Fibroblast of lung (primary cell): ENCODE measurements at regions not wholly inside any gene's neighbourhood (a gene's known extent, or its start where the extent isn't known, plus 50 kb on each side); places are given as distances from the start of the nearest gene placed in this dataset.
A peak's percentile ranks its signal among the peaks of the same experiment; 100 is the strongest.

ENCODE experiments used
- DNase-seq, 2 donors: peaks; one replicate each; pipeline versions ENCODE4 v3.0.0 to v3.0.0-alpha.2; 2010; ENCODE audit warnings: low read depth in 2 of 2
- H2AFZ ChIP-seq: 2 replicates; pipeline ENCODE4 v1.5.1; 2012; ENCODE audit warnings: low read length, control low read depth, inconsistent platforms
- H3K27ac ChIP-seq: 2 replicates; pipeline ENCODE4 v1.5.1; 2011; ENCODE audit warnings: low read length, control low read depth; ENCODE audit not compliant: insufficient read depth
- H3K27me3 ChIP-seq: 2 replicates; pipeline ENCODE4 v1.5.1; 2011; ENCODE audit warnings: mild to moderate bottlenecking, low read length; ENCODE audit not compliant: control insufficient read depth, insufficient read depth
- H3K36me3 ChIP-seq: 2 replicates; pipeline ENCODE4 v1.5.1; 2011; ENCODE audit warnings: low read length; ENCODE audit not compliant: control insufficient read depth, insufficient read depth
- H3K4me1 ChIP-seq: 2 replicates; pipeline ENCODE4 v1.5.1; 2011; ENCODE audit warnings: low read length; ENCODE audit not compliant: control insufficient read depth, insufficient read depth; ENCODE audit errors: extremely low read depth
- H3K4me2 ChIP-seq: 2 replicates; pipeline ENCODE4 v1.5.1; 2011; ENCODE audit warnings: low read length, control low read depth; ENCODE audit not compliant: insufficient read depth; ENCODE audit errors: extremely low read depth
- H3K4me3 ChIP-seq, 4 experiments: fragments of 200-600 bp in 1 of 4; sonication (generic) in 1 of 4; replicated peaks in 1 of 4; 2 replicates each; pipeline ENCODE4 v1.5.1; 2011 to 2016; ENCODE audit warnings: low read length in 4 of 4, low read depth in 3 of 4, mild to moderate bottlenecking in 3 of 4, control low read depth in 2 of 4, inconsistent platforms in 1 of 4, mixed read lengths in 1 of 4; ENCODE audit not compliant: insufficient read depth in 1 of 4; ENCODE audit errors: control extremely low read depth in 1 of 4
- H3K79me2 ChIP-seq: 2 replicates; pipeline ENCODE4 v1.5.1; 2012; ENCODE audit warnings: mild to moderate bottlenecking, low read length, inconsistent platforms; ENCODE audit not compliant: control insufficient read depth, insufficient read depth
- H3K9ac ChIP-seq: 2 replicates; pipeline ENCODE4 v1.5.1; 2011; ENCODE audit warnings: mild to moderate bottlenecking, low read length, control low read depth; ENCODE audit not compliant: insufficient read depth
- H3K9me3 ChIP-seq: 2 replicates; pipeline ENCODE4 v1.5.1; 2012; ENCODE audit warnings: low read depth, low read length; ENCODE audit not compliant: control insufficient read depth, insufficient read depth
- H4K20me1 ChIP-seq: 2 replicates; pipeline ENCODE4 v1.5.1; 2011; ENCODE audit warnings: low read length; ENCODE audit not compliant: control insufficient read depth, insufficient read depth; ENCODE audit errors: extremely low read depth
- EZH2 ChIP-seq: IDR thresholded peaks from 2 replicates; pipeline ENCODE4 v1.5.1; 2012; ENCODE audit warnings: low read length, control low read depth, mild to moderate bottlenecking; ENCODE audit errors: missing control alignments
- TF ChIP-seq, protein P1 (sequence below), 2 donors: IDR thresholded peaks in 1 of 2; conservative IDR thresholded peaks in 1 of 2; 1 replicate in 1 of 2; 2 replicates in 1 of 2; pipeline ENCODE4 v1.5.1; 2011 to 2012; ENCODE audit warnings: low read length in 2 of 2, control low read depth in 1 of 2, inconsistent platforms in 1 of 2, low read depth in 1 of 2, mild to moderate bottlenecking in 1 of 2

DNA sequence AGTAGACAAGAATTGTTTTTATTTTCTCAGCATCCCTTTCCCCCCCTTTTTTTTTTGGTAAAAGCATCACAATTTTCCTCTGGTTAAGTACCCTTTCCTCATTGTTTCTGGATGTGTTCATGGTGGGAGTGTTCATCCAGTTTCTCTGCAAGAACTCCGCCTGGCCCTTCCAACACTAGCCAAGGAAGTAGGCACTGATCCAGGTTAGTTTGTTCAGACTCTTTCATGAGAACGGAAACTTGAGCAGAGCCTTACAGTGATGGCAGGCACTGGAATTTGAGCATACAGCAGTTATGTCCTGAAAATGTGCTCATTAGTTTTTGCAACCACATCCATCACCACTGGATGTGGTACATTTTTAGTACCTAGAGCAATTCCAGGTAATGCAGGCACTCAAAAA, 336.1 kb upstream of the BOD1L1 start:
- Histone ChIP-seq H3K9me3 (no peaks in the 10 kb centered on the region), H3K9ac (no peak overlapping the region), H3K79me2 (no peaks in the 10 kb centered on the region), H3K4me2 (no peak overlapping the region), H4K20me1 (no peaks in the 10 kb centered on the region), H3K36me3 (no peaks in the 10 kb centered on the region), H3K27ac (no peak overlapping the region), H3K4me3 (no peak overlapping the region), H3K4me1 (peaks cover 2% of the 10 kb centered on the region), H3K27me3 (no peaks in the 10 kb centered on the region), H2AFZ (no peak overlapping the region)
- peak; percentile 70 to 71 for DNase-seq
- TF ChIP-seq EZH2, result no peak
- TF ChIP-seq, protein P1, sequence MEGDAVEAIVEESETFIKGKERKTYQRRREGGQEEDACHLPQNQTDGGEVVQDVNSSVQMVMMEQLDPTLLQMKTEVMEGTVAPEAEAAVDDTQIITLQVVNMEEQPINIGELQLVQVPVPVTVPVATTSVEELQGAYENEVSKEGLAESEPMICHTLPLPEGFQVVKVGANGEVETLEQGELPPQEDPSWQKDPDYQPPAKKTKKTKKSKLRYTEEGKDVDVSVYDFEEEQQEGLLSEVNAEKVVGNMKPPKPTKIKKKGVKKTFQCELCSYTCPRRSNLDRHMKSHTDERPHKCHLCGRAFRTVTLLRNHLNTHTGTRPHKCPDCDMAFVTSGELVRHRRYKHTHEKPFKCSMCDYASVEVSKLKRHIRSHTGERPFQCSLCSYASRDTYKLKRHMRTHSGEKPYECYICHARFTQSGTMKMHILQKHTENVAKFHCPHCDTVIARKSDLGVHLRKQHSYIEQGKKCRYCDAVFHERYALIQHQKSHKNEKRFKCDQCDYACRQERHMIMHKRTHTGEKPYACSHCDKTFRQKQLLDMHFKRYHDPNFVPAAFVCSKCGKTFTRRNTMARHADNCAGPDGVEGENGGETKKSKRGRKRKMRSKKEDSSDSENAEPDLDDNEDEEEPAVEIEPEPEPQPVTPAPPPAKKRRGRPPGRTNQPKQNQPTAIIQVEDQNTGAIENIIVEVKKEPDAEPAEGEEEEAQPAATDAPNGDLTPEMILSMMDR (conservative IDR thresholded peaks at IDR 0.05 in 1 of 2, IDR thresholded peaks at IDR 0.05 in 1 of 2; ENCODE audit: low read depth in 1 of 2, low read length in 2 of 2), result no peak

DNA sequence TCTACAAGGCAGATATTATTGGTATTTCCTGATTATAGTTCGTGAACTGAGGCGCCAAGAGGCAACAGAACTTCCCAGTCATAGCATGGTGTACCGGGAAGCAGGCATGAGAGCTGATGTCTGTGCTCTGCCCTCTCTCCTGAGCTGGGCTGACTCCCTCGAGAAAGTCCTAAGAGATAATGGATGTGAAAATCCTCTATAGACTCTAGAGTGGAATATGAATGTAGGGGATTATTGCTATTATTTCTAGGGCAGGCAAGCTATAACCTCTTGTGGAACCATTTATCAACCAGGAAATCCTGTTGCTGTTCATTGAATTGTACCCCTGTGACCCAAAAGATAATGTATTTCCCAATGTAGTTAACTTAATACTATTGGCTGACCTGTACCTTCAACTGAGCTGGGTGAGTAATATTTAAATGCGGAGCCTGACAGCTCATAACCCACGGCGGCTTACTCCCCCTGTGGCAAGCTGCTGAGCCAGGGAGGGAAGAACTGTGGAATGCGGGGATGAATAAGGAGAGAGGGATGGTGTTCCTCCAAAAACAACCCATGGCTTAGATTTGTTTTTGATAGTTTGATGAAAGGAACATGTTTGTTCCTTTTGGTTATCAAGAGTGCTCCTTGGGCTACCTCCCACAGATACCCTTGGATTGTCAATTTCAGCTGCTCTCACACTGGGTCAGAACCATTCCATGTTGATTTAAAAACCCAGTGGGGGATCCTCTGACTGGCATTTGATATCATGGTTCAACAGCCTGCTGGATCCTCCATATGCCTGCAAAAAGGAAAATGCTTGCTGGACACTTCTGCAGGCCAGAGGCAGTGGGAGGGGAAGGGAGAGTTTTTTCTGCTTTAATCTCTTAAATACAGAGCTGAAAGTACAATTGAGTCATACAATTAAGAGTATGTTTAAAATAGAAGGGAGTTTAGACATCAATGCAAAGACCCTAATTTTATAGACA, 339.0 kb upstream of the BOD1L1 start:
- Histone ChIP-seq H3K9ac (no peak overlapping the region), H3K4me3 (no peak overlapping the region), H3K4me2 (no peak overlapping the region), H3K4me1 (peaks cover 2% of the 10 kb centered on the region), H2AFZ (no peak overlapping the region), H3K36me3 (no peaks in the 10 kb centered on the region), H4K20me1 (no peaks in the 10 kb centered on the region), H3K79me2 (no peaks in the 10 kb centered on the region), H3K9me3 (no peaks in the 10 kb centered on the region), H3K27ac (peak overlapping the region; percentile 10), H3K27me3 (no peaks in the 10 kb centered on the region)
- no peak for TF ChIP-seq EZH2
- TF ChIP-seq, protein P1 (conservative IDR thresholded peaks at IDR 0.05 in 1 of 2, IDR thresholded peaks at IDR 0.05 in 1 of 2; ENCODE audit: low read depth in 1 of 2, low read length in 2 of 2), result peak in 1 of 2 donors; percentile 15
- peak; percentile 64 to 88 for DNase-seq

DNA sequence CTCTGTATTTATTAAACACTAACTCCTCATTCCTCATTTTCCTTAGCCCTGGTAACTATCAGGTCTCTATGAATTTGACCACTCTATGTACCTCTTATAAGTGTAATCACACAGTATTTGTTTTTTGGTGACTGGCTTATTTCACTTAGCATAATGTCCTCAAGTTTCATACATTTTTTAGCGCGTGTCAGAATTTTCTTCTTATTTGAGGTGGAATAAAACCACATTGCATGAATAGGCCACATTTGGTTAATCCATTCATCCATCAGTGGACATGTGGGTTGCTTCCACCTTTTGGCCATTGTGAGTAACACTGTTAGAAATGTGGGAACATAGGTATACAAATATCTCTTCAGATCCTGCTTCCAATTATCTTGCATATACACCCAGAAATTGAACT, 341.2 kb upstream of the BOD1L1 start:
- Histone ChIP-seq H3K36me3 (no peaks in the 10 kb centered on the region), H3K9me3 (no peaks in the 10 kb centered on the region), H2AFZ (no peak overlapping the region), H3K27ac (no peak overlapping the region), H4K20me1 (no peaks in the 10 kb centered on the region), H3K4me2 (no peak overlapping the region), H3K4me1 (peaks cover 2% of the 10 kb centered on the region), H3K9ac (no peak overlapping the region), H3K27me3 (no peaks in the 10 kb centered on the region), H3K4me3 (no peak overlapping the region), H3K79me2 (no peaks in the 10 kb centered on the region)
- DNase-seq, result peak; percentile 17 to 92
- TF ChIP-seq, protein P1 (conservative IDR thresholded peaks at IDR 0.05 in 1 of 2, IDR thresholded peaks at IDR 0.05 in 1 of 2; ENCODE audit: low read depth in 1 of 2, low read length in 2 of 2), result no peak
- no peak for TF ChIP-seq EZH2
